ENCODE measurements at regions not wholly inside any gene's neighbourhood (a gene's known extent, or its start where the extent isn't known, plus 50 kb on each side); places are given as distances from the start of the nearest gene placed in this dataset.

GRCh38 chr7:131131746-131132431 lies 195.8 kb upstream of the MKLN1 start:
- TF ChIP-seq CTCF (IDR thresholded peaks at IDR 0.05 in 2 of 3, conservative IDR thresholded peaks at IDR 0.05 in 1 of 3; ENCODE audit: borderline replicate concordance in 1 of 3, insufficient read depth in 1 of 3, low read depth in 2 of 3, low read length in 2 of 3) (no peak), REST (IDR thresholded peaks at IDR 0.05; ENCODE audit: low read depth) (no peak)
